ENCODE measurements at regions not wholly inside any gene's neighbourhood (a gene's known extent, or its start where the extent isn't known, plus 50 kb on each side); places are given as distances from the start of the nearest gene placed in this dataset.
"Not testable (repeated sequence)": the region's sequence is repeated elsewhere in the genome, so short reads cannot be mapped to it uniquely, and the experiment has no call there.

DNA sequence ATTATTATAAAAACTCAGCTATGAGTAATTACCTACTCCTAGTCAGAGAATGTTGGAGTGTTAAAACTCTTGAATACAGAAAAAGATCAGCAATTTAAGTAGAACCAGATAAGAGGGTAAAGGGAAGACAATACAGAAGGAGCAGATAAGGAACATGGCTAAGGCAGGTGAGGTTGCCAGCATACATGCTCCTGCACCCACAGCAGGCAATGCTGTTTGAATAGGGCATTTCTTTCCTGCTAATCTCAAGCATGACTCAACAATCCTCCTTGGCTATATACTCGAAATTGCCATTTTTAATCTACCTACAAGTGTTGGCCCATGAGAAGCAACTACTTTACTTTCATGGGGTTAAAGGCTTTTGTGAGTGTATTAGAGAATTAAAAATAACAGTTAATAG, 494.5 kb downstream of the DIPK2A start:
- no peak for DNase-seq (ENCODE audit: low spot score)

- no peak for DNase-seq (ENCODE audit: low spot score)
These were observed 494.9 kb downstream of the DIPK2A start for GRCh38 chr3:144466540-144466939.

GRCh38 chr3:144470666-144471065, 499.0 kb downstream of the DIPK2A start:
- DNase-seq (ENCODE audit: low spot score) = no peak

- no peak for DNase-seq (ENCODE audit: low spot score)
These were observed 506.0 kb downstream of the DIPK2A start for GRCh38 chr3:144477593-144477992.

DNA sequence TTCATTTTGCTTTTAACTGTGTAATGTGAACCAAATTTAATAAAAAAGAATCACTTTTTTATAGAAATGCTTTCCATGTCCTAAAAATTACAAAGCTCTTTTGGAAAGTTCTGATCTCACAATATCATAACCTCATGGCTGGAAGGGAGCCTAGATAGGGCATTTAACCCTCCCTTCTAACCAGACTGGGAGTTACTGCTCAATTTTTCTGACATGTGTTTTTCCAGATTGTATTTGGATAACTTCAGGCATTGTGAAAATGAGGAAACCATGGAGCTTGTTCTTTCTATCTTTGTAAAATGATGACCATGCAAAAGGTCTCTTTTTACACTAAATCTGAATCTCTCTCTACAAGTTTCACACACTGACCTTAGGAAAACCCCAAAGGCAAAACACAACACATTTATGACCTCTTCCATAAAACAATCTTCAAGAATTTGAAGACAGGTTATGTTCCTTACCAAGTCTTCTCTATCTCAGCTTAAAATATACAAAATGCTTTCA, 508.8 kb downstream of the DIPK2A start:
- DNase-seq (ENCODE audit: low spot score) = no peak

GRCh38 chr3:144482876-144483275, 511.3 kb downstream of the DIPK2A start:
- no peak for DNase-seq (ENCODE audit: low spot score)

DNA sequence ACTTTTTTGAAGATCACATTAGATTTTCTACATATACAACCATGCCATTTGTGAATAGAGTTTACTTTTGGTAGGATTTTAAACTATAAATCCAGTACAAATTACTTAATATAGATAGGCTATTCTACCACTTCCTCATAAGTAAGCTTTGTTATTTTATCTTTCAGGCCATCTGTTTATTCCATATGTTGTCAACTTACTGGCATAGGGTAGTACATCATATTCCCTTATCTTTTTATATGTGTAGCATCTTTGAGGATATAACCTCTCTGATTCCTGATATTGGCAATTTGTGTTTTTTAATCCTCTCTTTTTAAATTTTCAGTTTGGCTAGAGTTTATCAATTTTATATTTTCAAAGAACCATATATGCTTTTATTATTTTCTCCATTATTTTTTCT, 515.4 kb downstream of the DIPK2A start:
- no peak for DNase-seq (ENCODE audit: low spot score)

- DNase-seq (ENCODE audit: low spot score) = no peak
These were observed 517.3 kb downstream of the DIPK2A start for GRCh38 chr3:144488927-144489326.

DNA sequence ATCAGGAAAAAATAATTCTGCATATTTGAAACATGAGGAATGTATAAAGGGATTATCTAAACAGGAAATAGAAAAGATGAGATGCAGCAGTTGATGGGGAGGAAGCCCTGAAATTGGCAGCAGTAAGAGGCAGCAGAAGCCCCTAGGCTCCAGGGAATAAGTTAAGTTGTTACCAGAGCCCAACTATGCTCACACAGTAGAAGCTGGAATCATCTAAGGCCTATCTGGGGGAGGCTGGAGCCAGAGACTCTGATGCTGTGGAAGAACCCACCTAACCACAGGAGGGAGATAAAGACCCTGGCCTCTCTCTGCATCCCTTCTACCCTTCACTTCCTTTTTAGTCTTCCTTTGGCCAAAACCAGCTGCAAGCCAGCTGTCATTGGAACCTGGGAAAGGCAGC, 519.7 kb downstream of the DIPK2A start:
- no peak for DNase-seq (ENCODE audit: low spot score)

GRCh38 chr3:144494651-144495050, 523.0 kb downstream of the DIPK2A start:
- not testable (repeated sequence) for DNase-seq (ENCODE audit: low spot score)

DNA sequence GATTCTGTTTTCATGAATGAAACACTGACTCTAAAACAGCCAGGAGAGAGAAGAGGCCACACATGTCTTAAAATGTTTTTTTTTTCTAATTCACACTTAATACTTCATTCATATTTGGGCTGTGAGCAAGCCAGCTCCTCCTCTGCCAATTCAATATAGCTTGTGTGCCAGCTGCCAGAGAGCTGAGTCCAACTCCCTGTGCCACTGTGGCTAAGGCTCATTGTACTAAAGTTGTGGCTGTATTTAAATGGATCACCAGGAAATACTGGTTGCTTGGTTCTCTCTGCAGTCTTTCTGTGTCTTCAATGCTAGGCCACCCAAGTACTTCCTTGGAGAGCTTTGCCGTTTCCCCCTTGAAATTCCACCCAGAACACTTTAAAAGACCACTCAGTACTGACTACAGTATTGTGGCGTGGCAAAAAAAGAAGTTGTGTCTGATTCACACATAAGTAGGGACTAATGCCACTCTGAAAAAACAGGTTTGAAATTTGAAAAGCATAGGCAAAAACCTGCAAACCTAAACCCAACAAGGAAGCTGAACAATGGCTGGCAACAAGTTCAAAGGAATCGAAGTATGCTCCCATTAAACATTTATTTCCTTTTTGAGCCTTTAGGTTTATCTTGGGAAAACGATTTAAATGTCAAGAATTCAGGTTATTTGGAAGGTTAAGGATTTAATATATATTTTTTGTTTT, 524.7 kb downstream of the DIPK2A start:
- no peak for DNase-seq (ENCODE audit: low spot score)

DNA sequence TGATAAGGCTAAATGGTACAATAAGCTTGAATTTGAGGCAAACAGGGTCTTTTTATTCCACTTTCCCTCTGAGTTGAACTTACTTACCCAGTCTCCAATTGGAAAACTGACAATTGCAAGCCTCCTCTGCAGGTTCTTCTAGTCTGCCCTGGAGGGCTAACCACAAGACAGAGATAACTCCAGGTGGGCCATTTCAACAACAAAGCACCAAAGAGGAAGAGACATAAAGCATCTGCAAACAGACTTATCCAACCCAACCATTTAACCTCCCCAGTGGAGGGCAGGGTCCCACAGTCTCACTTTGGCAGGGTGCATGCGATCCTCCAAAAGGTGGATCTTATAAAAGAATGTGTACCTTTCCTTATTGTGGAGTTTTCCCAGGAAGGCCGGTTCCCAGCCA, 525.8 kb downstream of the DIPK2A start:
- DNase-seq (ENCODE audit: low spot score) = no peak

DNA sequence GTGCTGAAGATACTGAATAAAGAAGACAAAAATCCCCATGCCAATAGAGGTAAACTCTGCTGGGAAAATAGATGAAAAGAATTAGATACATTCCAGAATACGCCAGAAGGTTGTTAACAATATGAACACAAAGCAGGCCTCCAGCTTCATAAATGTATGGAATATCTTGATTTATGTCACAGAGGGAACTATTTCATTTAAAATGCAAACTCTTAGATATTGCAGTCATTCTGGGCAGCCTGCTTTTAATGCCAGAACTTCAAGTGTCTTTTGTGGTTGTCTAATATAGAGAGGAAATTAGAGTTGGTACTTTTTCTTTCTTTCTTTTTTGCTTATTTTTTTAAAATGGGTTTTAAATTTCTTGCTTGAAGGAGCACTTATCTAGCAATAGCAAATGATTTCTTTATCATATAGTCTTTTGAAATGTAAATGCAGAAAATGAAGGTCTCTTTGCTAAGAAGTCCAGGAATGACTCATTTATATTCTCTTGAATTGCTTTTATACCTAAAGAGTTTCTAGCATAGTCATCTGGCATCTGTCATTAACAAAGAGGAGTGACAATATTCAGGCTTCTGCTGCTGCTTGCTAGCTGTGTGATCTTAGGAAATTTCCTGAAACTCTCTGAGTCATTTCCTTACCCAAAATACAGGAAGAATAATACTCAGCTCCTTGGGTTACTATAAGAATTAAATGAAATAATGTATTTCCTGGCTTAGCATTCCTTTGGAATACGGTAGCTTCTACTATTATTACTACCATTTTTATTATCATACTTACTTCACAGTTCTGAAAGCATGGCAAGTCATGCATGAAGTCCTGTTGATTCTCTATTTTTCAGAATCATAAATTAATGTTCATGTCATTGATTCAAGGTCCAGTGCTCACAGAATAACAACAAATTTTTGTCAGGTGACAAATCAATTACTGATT, 527.6 kb downstream of the DIPK2A start:
- no peak for DNase-seq (ENCODE audit: low spot score)

- DNase-seq (ENCODE audit: low spot score) = no peak
These were observed 529.8 kb downstream of the DIPK2A start for GRCh38 chr3:144501467-144501866.

DNA sequence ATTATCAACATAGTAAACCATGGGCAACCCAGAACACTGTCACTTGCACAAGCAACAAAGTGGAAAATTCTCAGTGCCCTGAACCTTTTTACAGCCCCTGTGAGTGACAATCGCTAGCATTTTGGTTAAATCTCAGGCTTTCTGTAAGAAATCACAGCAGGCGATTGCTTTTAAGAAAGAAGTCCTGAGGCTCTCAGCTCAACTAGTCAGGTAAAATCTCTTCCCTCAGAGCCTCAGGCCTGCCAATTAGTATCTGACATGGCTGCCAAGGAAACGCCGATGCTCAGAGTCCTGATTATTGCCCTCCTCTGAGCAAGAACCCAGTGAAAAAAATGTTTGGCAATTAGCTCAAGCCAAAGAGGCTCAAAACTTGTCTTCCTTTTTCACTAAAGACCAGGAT, 530.8 kb downstream of the DIPK2A start:
- no peak for DNase-seq (ENCODE audit: low spot score)

- DNase-seq (ENCODE audit: low spot score) = not testable (repeated sequence)
These were observed 534.8 kb downstream of the DIPK2A start for GRCh38 chr3:144506375-144506774.

- DNase-seq (ENCODE audit: low spot score) = no peak
These were observed 539.7 kb downstream of the DIPK2A start for GRCh38 chr3:144511346-144511745.

- DNase-seq (ENCODE audit: low spot score) = no peak
These were observed 544.4 kb downstream of the DIPK2A start for GRCh38 chr3:144516026-144516425.

DNA sequence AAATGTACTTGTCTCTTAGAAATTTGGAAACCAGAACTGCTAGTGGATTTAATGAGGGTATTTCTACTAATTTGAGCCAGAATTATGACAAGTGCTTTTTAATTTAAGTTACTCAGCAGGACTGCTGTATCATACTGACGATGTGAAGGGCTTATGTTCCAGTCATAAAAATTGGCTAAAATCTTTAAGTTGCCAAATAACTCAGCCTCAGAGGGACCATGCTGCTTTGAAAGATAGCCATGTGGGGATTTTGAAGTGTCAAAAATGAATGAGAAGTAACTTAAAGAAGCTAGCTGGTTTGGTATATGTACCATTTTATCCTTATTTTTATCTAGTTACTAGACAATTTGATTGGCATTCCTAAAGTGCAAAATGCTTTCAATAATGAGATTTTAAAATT, 545.0 kb downstream of the DIPK2A start:
- no peak for DNase-seq (ENCODE audit: low spot score)

DNA sequence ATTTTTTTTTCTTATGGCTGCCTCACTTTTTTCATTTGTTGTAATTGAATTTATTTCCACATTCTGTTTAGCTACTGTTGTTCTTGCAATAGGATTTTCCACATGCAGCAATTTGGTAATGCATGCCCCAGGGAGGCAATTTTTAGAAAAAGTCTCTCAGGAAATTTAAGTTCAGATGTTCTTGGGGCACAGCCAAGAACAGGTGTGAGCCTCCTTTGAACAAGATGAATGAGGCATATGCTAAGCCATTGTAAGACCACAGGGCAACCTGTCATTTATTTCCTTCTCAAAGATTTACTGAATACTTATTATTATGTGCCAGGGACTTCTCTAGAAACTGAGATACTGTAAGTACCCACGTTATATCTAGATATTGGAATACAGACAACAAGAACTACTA, 549.5 kb downstream of the DIPK2A start:
- DNase-seq (ENCODE audit: low spot score) = no peak

DNA sequence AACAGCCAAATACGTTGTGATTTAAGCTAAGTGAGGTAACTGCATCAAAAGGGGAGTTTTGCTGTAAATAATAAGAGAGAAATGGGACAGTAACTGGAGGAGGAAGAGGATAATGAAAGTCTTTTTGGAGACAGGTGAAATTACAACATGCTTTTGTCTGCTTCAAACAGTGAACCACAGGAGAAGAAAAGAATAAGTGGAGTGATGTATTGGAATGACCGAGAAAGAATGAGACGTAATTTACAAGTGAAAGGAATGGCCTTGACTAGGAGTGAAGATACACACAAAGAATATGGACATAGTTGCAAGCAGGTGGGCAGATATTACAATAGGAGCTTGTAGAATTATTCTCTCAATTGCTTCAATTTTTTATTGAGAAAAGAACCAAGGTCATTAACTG, 550.8 kb downstream of the DIPK2A start:
- DNase-seq (ENCODE audit: low spot score) = no peak

- no peak for DNase-seq (ENCODE audit: low spot score)
These were observed 551.8 kb downstream of the DIPK2A start for GRCh38 chr3:144523396-144523795.

DNA sequence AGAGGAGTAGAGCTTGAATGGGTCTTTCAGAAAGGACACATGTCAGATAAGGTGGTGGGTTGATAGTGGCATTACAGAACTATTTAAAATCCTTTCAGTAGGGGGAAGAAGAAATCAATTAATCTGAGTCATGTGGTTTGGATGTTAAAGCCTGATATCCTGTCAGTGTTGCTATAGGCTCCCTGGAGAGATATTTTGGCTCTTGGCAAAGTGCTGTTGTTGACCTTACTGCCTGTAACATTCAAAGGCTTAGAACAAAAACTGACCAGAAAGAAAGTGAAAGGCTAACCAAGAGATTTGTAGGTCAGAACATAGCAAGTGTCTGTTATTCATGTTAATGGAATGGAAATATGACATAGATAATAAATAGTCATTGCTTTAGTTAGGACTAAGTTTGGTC, 552.9 kb downstream of the DIPK2A start:
- no peak for DNase-seq (ENCODE audit: low spot score)
